HepG2 (cell line): ENCODE measurements at regions not wholly inside any gene's neighbourhood (a gene's known extent, or its start where the extent isn't known, plus 50 kb on each side); places are given as distances from the start of the nearest gene placed in this dataset.

Experiments
- CC2D1A ChIP-seq: sonication (generic); formaldehyde crosslinking; IDR thresholded peaks from 2 replicates; pipeline ENCODE4 v1.8.1; 2023; ENCODE audit warnings: mild to moderate bottlenecking, missing genetic modification reagents
- FOXO1 ChIP-seq: sonication (generic); formaldehyde crosslinking; IDR thresholded peaks from 2 replicates; pipeline ENCODE4 v1.4.0; 2020; ENCODE audit warnings: missing genetic modification reagents
- MTA1 ChIP-seq: sonication (generic); formaldehyde crosslinking; IDR thresholded peaks from 2 replicates; pipeline ENCODE4 v1.4.0; 2020; ENCODE audit warnings: missing genetic modification reagents, mild to moderate bottlenecking, borderline replicate concordance
- MYC ChIP-seq: sonication (generic); formaldehyde crosslinking; IDR thresholded peaks from 2 replicates; pipeline ENCODE4 v1.9.0; 2021; ENCODE audit warnings: missing genetic modification reagents, borderline replicate concordance
- POLR2AphosphoS5 ChIP-seq: IDR thresholded peaks from 2 replicates; pipeline ENCODE4 v1.6.1; 2012; ENCODE audit warnings: low read depth, low read length
- RBM39 ChIP-seq: fragments of 200-400 bp; formaldehyde crosslinking; IDR thresholded peaks from one replicate; pipeline ENCODE4 v1.6.1; 2018; ENCODE audit warnings: antibody characterized with exemption, mild to moderate bottlenecking, low read depth, low read length; ENCODE audit not compliant: poor library complexity, severe bottlenecking
- ZBTB49 ChIP-seq: sonication (generic); formaldehyde crosslinking; IDR thresholded peaks from 2 replicates; pipeline ENCODE4 v1.4.0; 2020; ENCODE audit warnings: missing genetic modification reagents, borderline replicate concordance
- ZNF558 ChIP-seq: sonication (generic); formaldehyde crosslinking; IDR thresholded peaks from 2 replicates; pipeline ENCODE4 v1.9.0; 2022; ENCODE audit warnings: mild to moderate bottlenecking, missing genetic modification reagents, borderline replicate concordance
- TF ChIP-seq, protein P1 (sequence below): sonication (generic); formaldehyde crosslinking; IDR thresholded peaks from 2 replicates; pipeline ENCODE4 v1.5.0; 2020; ENCODE audit warnings: mild to moderate bottlenecking, missing genetic modification reagents, moderate library complexity
- TF ChIP-seq, protein P2 (sequence below): IDR thresholded peaks from 2 replicates; pipeline ENCODE4 v1.6.1; 2012; ENCODE audit warnings: inconsistent platforms

GRCh38 chr2:184402381-184402780 is 195.9 kb upstream of the ZNF804A start:
- no peak for TF ChIP-seq MYC (CRISPR knock-in tag)
- TF ChIP-seq, protein P1, sequence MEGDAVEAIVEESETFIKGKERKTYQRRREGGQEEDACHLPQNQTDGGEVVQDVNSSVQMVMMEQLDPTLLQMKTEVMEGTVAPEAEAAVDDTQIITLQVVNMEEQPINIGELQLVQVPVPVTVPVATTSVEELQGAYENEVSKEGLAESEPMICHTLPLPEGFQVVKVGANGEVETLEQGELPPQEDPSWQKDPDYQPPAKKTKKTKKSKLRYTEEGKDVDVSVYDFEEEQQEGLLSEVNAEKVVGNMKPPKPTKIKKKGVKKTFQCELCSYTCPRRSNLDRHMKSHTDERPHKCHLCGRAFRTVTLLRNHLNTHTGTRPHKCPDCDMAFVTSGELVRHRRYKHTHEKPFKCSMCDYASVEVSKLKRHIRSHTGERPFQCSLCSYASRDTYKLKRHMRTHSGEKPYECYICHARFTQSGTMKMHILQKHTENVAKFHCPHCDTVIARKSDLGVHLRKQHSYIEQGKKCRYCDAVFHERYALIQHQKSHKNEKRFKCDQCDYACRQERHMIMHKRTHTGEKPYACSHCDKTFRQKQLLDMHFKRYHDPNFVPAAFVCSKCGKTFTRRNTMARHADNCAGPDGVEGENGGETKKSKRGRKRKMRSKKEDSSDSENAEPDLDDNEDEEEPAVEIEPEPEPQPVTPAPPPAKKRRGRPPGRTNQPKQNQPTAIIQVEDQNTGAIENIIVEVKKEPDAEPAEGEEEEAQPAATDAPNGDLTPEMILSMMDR (CRISPR knock-in tag): no peak
- TF ChIP-seq ZBTB49: no peak
- TF ChIP-seq, protein P2, sequence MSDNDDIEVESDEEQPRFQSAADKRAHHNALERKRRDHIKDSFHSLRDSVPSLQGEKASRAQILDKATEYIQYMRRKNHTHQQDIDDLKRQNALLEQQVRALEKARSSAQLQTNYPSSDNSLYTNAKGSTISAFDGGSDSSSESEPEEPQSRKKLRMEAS: no peak
- TF ChIP-seq FOXO1: no peak
- no peak for TF ChIP-seq POLR2AphosphoS5
- TF ChIP-seq CC2D1A (CRISPR knock-in tag): no peak
- no peak for TF ChIP-seq ZNF558 (CRISPR knock-in tag)
- TF ChIP-seq MTA1 (CRISPR knock-in tag): no peak
- TF ChIP-seq RBM39: no peak
